PC-9 (cell line): ENCODE measurements at regions not wholly inside any gene's neighbourhood (a gene's known extent, or its start where the extent isn't known, plus 50 kb on each side); places are given as distances from the start of the nearest gene placed in this dataset.

ENCODE experiments used
- EZH2 ChIP-seq: fragments of 200-600 bp; sonication (generic); IDR thresholded peaks from 2 replicates; pipeline ENCODE4 v1.8.0; 2017; ENCODE audit warnings: antibody characterized with exemption, low read depth
- TF ChIP-seq, protein P1 (sequence below): fragments of 200-600 bp; sonication (generic); conservative IDR thresholded peaks from 2 replicates; pipeline ENCODE4 v1.6.1; 2017; ENCODE audit warnings: mixed run types, antibody characterized with exemption, mild to moderate bottlenecking, moderate library complexity

DNA sequence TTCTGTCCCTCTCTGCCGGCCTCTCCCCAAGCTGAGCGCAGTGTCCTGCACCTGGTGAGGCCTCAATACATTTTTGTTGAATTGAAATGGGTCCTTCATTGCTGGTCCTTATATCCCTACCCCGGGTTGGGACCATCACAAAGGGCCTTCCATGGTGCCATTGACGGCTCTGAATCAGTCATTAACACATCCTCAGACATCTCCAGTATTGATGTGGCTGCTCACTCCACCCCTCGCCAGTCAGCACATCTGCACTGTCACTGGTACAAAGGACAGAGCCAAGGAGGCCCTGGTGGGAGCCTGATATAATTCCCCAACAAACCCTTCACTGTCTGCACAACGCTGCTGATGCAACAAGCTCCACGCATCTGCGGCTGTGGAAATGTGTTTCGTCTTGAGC is 191.6 kb upstream of the TOPAZ1 start:
- TF ChIP-seq, protein P1, sequence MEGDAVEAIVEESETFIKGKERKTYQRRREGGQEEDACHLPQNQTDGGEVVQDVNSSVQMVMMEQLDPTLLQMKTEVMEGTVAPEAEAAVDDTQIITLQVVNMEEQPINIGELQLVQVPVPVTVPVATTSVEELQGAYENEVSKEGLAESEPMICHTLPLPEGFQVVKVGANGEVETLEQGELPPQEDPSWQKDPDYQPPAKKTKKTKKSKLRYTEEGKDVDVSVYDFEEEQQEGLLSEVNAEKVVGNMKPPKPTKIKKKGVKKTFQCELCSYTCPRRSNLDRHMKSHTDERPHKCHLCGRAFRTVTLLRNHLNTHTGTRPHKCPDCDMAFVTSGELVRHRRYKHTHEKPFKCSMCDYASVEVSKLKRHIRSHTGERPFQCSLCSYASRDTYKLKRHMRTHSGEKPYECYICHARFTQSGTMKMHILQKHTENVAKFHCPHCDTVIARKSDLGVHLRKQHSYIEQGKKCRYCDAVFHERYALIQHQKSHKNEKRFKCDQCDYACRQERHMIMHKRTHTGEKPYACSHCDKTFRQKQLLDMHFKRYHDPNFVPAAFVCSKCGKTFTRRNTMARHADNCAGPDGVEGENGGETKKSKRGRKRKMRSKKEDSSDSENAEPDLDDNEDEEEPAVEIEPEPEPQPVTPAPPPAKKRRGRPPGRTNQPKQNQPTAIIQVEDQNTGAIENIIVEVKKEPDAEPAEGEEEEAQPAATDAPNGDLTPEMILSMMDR: no peak
- no peak for TF ChIP-seq EZH2
